OCI-LY7 (cell line): ENCODE measurements at regions not wholly inside any gene's neighbourhood (a gene's known extent, or its start where the extent isn't known, plus 50 kb on each side); places are given as distances from the start of the nearest gene placed in this dataset.

Experiments
- BruUV-seq: library from RNA; stranded (reverse); fragments of 400-500 nt; replicated peaks from 2 replicates; lab custom pipeline; 2021; lab: Mats Ljungman, UMichigan
- CTCF ChIA-PET: fragments of 300-600 bp; sonication (Branson Sonifier 250); formaldehyde crosslinking; loops from one replicate; lab custom pipeline; 2022; ENCODE audit warnings: antibody characterized with exemption; ENCODE audit not compliant: unreplicated experiment; lab: Charles Lee
- POLR2A ChIA-PET: fragments of 300-600 bp; sonication (Branson Sonifier 250); formaldehyde crosslinking; loops from one replicate; lab custom pipeline; 2022; ENCODE audit warnings: antibody characterized with exemption; lab: Charles Lee
- DNase-seq: peaks from one replicate; pipeline ENCODE4 v3.0.0-alpha.2; 2015; ENCODE audit warnings: low spot score
- H2AFZ ChIP-seq: fragments of 200-600 bp; sonication (generic), shearing (Covaris generic); 2 replicates; pipeline ENCODE4 v1.6.1; 2014; ENCODE audit warnings: mild to moderate bottlenecking, antibody characterized with exemption, low read length, moderate library complexity
- H3K27ac ChIP-seq: fragments of 200-600 bp; sonication (generic); 2 replicates; pipeline ENCODE4 v1.5.1; 2014; ENCODE audit warnings: mixed run types, low read depth, mild to moderate bottlenecking, moderate library complexity, low read length, inconsistent platforms; ENCODE audit not compliant: poor library complexity, severe bottlenecking
- H3K36me3 ChIP-seq: fragments of 200-600 bp; sonication (generic); 2 replicates; pipeline ENCODE4 v1.6.1; 2014; ENCODE audit warnings: mild to moderate bottlenecking, antibody characterized with exemption, low read length, moderate library complexity, mixed read lengths; ENCODE audit not compliant: insufficient read depth
- H3K4me1 ChIP-seq: fragments of 200-600 bp; sonication (generic); 2 replicates; pipeline ENCODE4 v1.5.1; 2014; ENCODE audit warnings: mild to moderate bottlenecking, low read length; ENCODE audit not compliant: insufficient read depth, poor library complexity, severe bottlenecking
- H3K4me2 ChIP-seq: fragments of 200-600 bp; sonication (generic); 2 replicates; pipeline ENCODE4 v1.6.1; 2014; ENCODE audit warnings: mild to moderate bottlenecking, low read length
- H3K4me3 ChIP-seq: fragments of 200-600 bp; sonication (generic); 2 replicates; pipeline ENCODE4 v1.5.1; 2014; ENCODE audit warnings: mild to moderate bottlenecking, low read depth, low read length; ENCODE audit not compliant: poor library complexity, severe bottlenecking
- H3K79me2 ChIP-seq: fragments of 200-600 bp; sonication (generic); 2 replicates; pipeline ENCODE4 v1.6.1; 2016; ENCODE audit warnings: low read depth, mild to moderate bottlenecking, low read length, moderate library complexity, mixed read lengths; ENCODE audit not compliant: insufficient read depth
- H3K9me2 ChIP-seq: fragments of 200-600 bp; sonication (generic); 2 replicates; pipeline ENCODE4 v1.6.1; 2016; ENCODE audit warnings: mild to moderate bottlenecking, low read length, mixed read lengths; ENCODE audit not compliant: insufficient read depth
- H3K9me3 ChIP-seq: fragments of 200-600 bp; sonication (generic); 2 replicates; pipeline ENCODE4 v1.6.1; 2014; ENCODE audit warnings: mild to moderate bottlenecking, mixed run types, low read length, mixed read lengths
- H4K20me1 ChIP-seq: fragments of 200-600 bp; sonication (generic); 2 replicates; pipeline ENCODE4 v1.6.1; 2014; ENCODE audit warnings: mild to moderate bottlenecking, antibody characterized with exemption, low read length, moderate library complexity, mixed read lengths; ENCODE audit not compliant: insufficient read depth
- EZH2phosphoT487 ChIP-seq: fragments of 200-600 bp; sonication (generic); IDR thresholded peaks from 2 replicates; pipeline ENCODE4 v1.6.1; 2018; ENCODE audit warnings: low read depth, borderline replicate concordance, mild to moderate bottlenecking, mixed run types, antibody characterized with exemption, low read length, moderate library complexity, mixed read lengths
- intact Hi-C: fragments of 100-400 bp; cut with micrococcal nuclease; formaldehyde crosslinking; loops from one replicate; pipeline ENCODE4 v1.10.0; 2022; ENCODE audit not compliant: unreplicated experiment
- TF ChIP-seq, protein P1 (sequence below): fragments of 200-600 bp; sonication (generic); conservative IDR thresholded peaks from 2 replicates; pipeline ENCODE4 v1.5.1; 2014; ENCODE audit warnings: mild to moderate bottlenecking, antibody characterized with exemption, low read length, moderate library complexity, mixed read lengths

DNA sequence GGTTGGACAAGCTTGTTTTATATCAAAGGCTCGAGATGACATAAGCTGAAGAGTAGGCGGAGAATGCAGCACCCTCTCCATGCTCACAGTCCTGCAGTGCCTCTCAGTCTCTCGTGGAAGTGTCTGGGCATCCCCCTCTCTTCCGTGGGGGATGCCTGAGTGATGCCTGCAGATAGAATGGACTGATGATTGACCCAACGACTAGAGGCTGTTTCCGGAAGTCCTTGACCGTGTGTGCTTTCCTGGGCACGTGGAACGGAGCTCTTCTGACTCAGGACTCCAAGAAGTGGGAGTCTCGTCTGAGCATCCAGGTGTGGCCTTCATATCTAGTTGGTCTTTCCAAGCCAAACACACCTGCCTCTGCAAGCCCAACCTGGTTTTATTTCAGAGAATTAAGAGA lies 241.8 kb upstream of the IRX2 start:
- Histone ChIP-seq H3K4me2 (no peak overlapping the region), H2AFZ (no peak overlapping the region), H3K79me2 (no peaks in the 10 kb centered on the region), H3K36me3 (no peaks in the 10 kb centered on the region), H3K4me1 (no peaks in the 10 kb centered on the region), H3K9me3 (no peaks in the 10 kb centered on the region), H3K27ac (no peak overlapping the region), H3K9me2 (no peaks in the 10 kb centered on the region), H4K20me1 (no peaks in the 10 kb centered on the region), H3K4me3 (no peak overlapping the region)
- ChIA-PET POLR2A (interaction anchor here (0.6 kb wide), 1 partner anchor 16 kb away, joined by 3 read pairs; no protein-coding TSS in a partner anchor), CTCF (no interaction called here)
- no TSS peak for BruUV-seq
- TF ChIP-seq, protein P1, sequence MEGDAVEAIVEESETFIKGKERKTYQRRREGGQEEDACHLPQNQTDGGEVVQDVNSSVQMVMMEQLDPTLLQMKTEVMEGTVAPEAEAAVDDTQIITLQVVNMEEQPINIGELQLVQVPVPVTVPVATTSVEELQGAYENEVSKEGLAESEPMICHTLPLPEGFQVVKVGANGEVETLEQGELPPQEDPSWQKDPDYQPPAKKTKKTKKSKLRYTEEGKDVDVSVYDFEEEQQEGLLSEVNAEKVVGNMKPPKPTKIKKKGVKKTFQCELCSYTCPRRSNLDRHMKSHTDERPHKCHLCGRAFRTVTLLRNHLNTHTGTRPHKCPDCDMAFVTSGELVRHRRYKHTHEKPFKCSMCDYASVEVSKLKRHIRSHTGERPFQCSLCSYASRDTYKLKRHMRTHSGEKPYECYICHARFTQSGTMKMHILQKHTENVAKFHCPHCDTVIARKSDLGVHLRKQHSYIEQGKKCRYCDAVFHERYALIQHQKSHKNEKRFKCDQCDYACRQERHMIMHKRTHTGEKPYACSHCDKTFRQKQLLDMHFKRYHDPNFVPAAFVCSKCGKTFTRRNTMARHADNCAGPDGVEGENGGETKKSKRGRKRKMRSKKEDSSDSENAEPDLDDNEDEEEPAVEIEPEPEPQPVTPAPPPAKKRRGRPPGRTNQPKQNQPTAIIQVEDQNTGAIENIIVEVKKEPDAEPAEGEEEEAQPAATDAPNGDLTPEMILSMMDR: no peak
- intact Hi-C loops: no loop called here
- DNase-seq: no peak

DNA sequence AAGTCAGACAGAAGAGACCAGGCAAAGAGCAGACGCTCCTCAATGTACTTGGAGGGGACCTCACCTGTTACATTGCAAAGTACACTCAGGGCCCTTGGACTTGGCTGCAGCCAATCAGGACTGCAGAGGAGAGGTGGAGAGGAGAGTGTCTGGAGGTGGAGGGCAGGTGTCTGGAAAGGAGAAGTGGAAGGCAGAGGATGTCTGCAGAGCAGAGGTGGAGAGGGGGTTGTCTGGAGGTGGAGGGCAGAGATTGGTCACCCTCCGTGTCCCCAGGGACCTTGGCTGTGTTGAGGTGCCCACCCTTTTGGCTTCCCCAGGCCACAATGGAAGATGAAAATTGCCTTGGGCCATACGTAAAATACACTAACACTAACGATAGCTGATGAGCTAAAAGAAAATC lies 241.3 kb upstream of the IRX2 start:
- POLR2A ChIA-PET: interaction anchor here (0.6 kb wide), 1 partner anchor 16 kb away, joined by 3 read pairs; no protein-coding TSS in a partner anchor

DNA sequence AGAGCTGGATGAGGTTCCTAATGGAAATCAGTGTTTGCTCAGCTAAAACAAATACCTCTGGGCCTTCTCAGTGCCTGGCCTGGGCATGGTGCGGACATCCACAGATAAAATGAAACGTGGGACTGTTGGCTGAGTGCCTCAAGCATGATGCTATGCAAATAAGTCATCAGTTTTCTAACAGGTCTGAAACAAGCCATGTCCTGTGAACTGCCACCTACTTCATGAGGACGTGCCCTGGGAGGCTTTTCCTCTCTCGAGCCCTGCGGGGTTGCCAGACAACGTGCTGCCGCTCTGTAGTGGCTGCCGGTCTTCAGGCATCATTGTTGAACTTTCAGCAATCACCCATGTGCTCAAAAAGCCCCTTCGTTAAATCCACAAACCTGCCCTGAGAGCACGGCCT lies 240.4 kb upstream of the IRX2 start:
- no peaks in the 10 kb centered on the region for H3K9me2 ChIP-seq
- H3K4me1 ChIP-seq: no peaks in the 10 kb centered on the region
- BruUV-seq: no TSS peak

More for the DNA sequence above, 241.3 kb upstream of the IRX2 start:
- Histone ChIP-seq H3K9me3 (no peaks in the 10 kb centered on the region), H3K4me2 (no peak overlapping the region), H3K79me2 (no peaks in the 10 kb centered on the region), H3K4me3 (no peak overlapping the region), H2AFZ (no peak overlapping the region), H3K27ac (no peak overlapping the region), H4K20me1 (no peaks in the 10 kb centered on the region), H3K4me1 (no peaks in the 10 kb centered on the region), H3K36me3 (no peaks in the 10 kb centered on the region), H3K9me2 (no peaks in the 10 kb centered on the region)
- intact Hi-C loops: no loop called here
- CTCF ChIA-PET: no interaction called here
- no peak for DNase-seq
- BruUV-seq: no TSS peak
- TF ChIP-seq EZH2phosphoT487: no peak
- TF ChIP-seq, protein P1: no peak

More for the DNA sequence above, 240.4 kb upstream of the IRX2 start:
- H3K36me3 ChIP-seq: no peaks in the 10 kb centered on the region
- no peaks in the 10 kb centered on the region for H3K9me3 ChIP-seq
- no peak overlapping the region for H3K4me3 ChIP-seq
- H4K20me1 ChIP-seq: no peaks in the 10 kb centered on the region
- no peak overlapping the region for H2AFZ ChIP-seq
- ChIA-PET POLR2A (no interaction called here), CTCF (no interaction called here)
- H3K4me2 ChIP-seq: no peak overlapping the region
- DNase-seq: no peak
- intact Hi-C loops: no loop called here
- no peaks in the 10 kb centered on the region for H3K79me2 ChIP-seq
- no peak for TF ChIP-seq EZH2phosphoT487
- TF ChIP-seq, protein P1: no peak
- H3K27ac ChIP-seq: no peak overlapping the region
